Psoas muscle (tissue), 7 donors: ENCODE measurements at regions not wholly inside any gene's neighbourhood (a gene's known extent, or its start where the extent isn't known, plus 50 kb on each side); places are given as distances from the start of the nearest gene placed in this dataset.

Experiments
- ATAC-seq, 4 donors: fragments of 200-7000 bp; cut with Tn5 transposase; one replicate each; pipeline ENCODE4 v1.9.1; 2020; ENCODE audit warnings: moderate library complexity in 3 of 4, mild to moderate bottlenecking in 2 of 4
- DNase-seq, 2 donors: peaks; one replicate each; pipeline ENCODE4 v3.0.0-alpha.2; 2020
- H3K27ac ChIP-seq: fragments of 200-600 bp; one replicate; pipeline ENCODE4 v1.8.0; 2022
- H3K27me3 ChIP-seq, 3 donors: fragments of 200-600 bp in 1 of 3; one replicate each; pipeline versions ENCODE4 v1.6.1 to v1.8.0; 2013 to 2022; ENCODE audit warnings: low read length in 2 of 3, mild to moderate bottlenecking in 2 of 3, moderate library complexity in 1 of 3; ENCODE audit not compliant: insufficient read depth in 3 of 3
- H3K36me3 ChIP-seq, 2 donors: fragments of 200-600 bp in 1 of 2; one replicate each; pipeline versions ENCODE4 v1.6.1 to v1.8.0; 2013 to 2022; ENCODE audit warnings: low read depth in 1 of 2, mild to moderate bottlenecking in 1 of 2, moderate library complexity in 1 of 2; ENCODE audit not compliant: insufficient read depth in 1 of 2
- H3K4me1 ChIP-seq: fragments of 200-600 bp; one replicate; pipeline ENCODE4 v1.8.0; 2022
- H3K4me3 ChIP-seq: fragments of 200-600 bp; one replicate; pipeline ENCODE4 v1.8.0; 2022; ENCODE audit warnings: mild to moderate bottlenecking
- H3K9me3 ChIP-seq: fragments of 200-600 bp; one replicate; pipeline ENCODE4 v1.8.0; 2022
- WGBS, 3 donors: extraction: QIAGEN DNeasy Blood & Tissue Kit; methylation state at CpG; one replicate each; pipeline versions ENCODE4 v1.1.6 to v1.1.7; 2013; 5-methylcytosine and 5-hydroxymethylcytosine counted together
- intact Hi-C, 2 donors: fragments of 100-400 bp; cut with DNase I; formaldehyde crosslinking; loops; one replicate each; pipeline versions ENCODE4 v1.11.0 to v1.14.2; 2022
- TF ChIP-seq, protein P1 (sequence below): fragments of 200-600 bp; IDR thresholded peaks from one replicate; pipeline ENCODE4 v1.8.0; 2022; ENCODE audit warnings: antibody characterized with exemption
- donor health status: healthy with polysubstance abuse.
- donor health status: DM: no; HTN: no; CAD: no; lungs with moderate emphysema.
- donor health status: Bipolar disorder and iron deficiency.
- donor health status: healthy.
- donor health status: DM: yes; HTN: yes; CAD: no.
- donor health status: DM: no; HTN: no; CAD: no.
- donor health status: DM: yes; HTN: yes; CAD: no.

DNA sequence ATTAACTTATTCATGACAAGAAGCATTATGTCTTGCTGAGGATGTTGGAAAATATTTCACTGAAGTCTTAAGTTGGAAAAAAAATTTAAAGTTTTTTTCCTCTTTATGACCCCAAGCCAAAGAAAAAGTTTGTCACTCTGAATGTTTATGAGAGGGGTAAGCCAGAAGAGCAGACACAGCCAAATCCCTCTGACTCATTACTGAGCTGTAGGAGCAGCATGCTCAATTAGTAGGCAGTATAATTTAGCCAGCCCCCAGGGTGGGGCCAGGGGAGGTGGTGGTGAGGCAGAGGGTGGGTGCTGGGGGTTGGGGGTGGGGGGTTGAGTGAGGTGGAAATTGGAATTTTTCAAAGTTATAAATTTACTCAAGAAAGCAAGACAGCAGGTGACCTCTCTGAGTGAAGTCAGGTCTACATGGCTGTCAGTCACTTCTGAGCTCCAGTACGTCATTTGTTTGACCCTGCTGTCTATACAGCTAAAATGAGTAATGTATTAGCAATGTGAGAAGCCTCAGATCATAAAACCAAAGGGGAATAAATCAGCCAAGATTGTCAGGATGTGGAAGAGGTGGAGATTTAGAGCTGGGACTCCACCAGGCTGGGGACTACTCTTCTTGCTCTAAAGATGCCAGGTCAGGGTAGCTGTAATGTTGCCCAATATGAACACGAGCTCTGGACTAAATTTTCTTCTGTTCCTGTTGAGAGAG, 98.8 kb upstream of the NDP start:
- Histone ChIP-seq H3K27me3 (peaks cover 0 to 12% (median 0%) of the 10 kb centered on the region in 3 donors), H3K36me3 (no peaks in the 10 kb centered on the region), H3K4me1 (no peaks in the 10 kb centered on the region), H3K4me3 (no peak overlapping the region), H3K9me3 (no peaks in the 10 kb centered on the region), H3K27ac (no peak overlapping the region)
- ATAC-seq (no peak), DNase-seq (no peak)
- intact Hi-C loops, result no loop called here
- 42 to 50% (median 50%) methylated on average over 2 of the region's 2 CpGs for WGBS, 3 donors
- TF ChIP-seq, protein P1, sequence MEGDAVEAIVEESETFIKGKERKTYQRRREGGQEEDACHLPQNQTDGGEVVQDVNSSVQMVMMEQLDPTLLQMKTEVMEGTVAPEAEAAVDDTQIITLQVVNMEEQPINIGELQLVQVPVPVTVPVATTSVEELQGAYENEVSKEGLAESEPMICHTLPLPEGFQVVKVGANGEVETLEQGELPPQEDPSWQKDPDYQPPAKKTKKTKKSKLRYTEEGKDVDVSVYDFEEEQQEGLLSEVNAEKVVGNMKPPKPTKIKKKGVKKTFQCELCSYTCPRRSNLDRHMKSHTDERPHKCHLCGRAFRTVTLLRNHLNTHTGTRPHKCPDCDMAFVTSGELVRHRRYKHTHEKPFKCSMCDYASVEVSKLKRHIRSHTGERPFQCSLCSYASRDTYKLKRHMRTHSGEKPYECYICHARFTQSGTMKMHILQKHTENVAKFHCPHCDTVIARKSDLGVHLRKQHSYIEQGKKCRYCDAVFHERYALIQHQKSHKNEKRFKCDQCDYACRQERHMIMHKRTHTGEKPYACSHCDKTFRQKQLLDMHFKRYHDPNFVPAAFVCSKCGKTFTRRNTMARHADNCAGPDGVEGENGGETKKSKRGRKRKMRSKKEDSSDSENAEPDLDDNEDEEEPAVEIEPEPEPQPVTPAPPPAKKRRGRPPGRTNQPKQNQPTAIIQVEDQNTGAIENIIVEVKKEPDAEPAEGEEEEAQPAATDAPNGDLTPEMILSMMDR, result no peak

DNA sequence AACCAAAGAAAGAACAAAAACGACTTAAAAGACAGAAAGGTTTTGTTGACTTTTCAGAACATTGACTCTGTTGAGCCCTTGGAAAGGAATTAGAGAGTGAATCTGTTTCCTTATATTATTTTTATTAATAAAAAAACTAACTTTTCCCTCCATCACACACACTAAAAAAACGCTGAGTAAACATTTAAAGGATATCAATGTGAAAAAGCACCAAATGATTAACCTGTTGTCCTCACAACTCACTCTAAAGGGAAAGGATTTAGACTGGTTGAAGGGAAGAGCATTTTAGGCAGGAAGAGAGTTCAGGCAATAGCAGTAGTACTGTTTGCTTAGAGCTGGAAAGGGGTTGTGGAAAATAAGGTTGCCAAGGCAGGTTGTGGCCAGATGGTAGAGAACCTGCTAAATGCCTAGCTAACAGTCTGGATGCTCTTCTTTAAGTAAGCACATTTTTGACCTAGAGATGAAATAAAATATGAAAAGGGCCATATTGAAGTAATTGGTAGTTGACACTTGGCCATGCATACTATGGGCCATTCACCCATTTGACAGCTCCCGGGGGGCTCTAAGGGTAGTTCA, 98.0 kb upstream of the NDP start:
- no peak for DNase-seq
- Histone ChIP-seq H3K36me3 (no peaks in the 10 kb centered on the region), H3K4me1 (no peaks in the 10 kb centered on the region), H3K4me3 (no peak overlapping the region), H3K27ac (no peak overlapping the region), H3K9me3 (no peaks in the 10 kb centered on the region), H3K27me3 (peaks cover 0 to 12% (median 0%) of the 10 kb centered on the region in 3 donors)
- 51 to 69% (median 65%) methylated on average over 3 of the region's 3 CpGs for WGBS, 3 donors
- intact Hi-C loops, result no loop called here
- TF ChIP-seq, protein P1, result no peak
- no peak for ATAC-seq

DNA sequence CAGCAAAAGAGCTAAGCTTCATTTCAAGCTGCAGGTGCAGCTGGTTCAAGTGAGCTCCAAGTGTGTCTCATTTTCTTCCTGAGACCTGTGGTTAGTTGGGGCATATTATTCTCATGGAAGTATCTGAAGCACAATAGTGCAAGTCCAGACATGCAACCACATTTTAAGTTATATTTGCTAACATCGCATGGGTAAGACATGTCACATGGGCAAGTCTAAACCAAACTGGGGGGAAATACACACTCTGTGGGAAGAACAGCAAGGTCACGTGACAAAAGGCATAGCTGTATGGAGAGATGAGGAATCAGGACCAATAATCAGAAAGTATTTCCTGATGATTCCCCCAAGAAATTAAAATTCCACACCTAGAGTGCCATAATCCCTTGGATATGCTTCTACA, 94.9 kb upstream of the NDP start:
- 79 to 93% (median 89%) methylated on average over 2 of the region's 2 CpGs for WGBS, 3 donors
- no peaks in the 10 kb centered on the region for H3K27me3 ChIP-seq
- TF ChIP-seq, protein P1, result no peak

DNA sequence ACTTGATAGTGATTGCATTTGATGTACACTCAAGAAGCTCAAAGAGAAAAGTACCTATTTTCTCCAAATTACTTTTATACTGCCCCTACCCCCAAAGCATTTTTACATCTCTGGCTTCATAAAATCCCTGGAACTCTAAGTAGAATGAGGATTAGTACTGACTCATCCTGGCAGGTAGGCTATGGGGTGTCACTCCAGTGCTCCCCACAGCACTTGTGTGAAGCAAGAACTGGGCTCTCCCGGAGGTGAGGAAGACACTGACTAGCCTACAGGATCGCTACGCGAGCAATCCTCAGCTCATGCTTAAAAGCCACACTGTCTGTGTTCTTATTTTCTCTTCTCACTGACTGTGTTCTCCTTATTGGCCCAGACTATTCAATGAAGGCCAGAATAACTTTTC, 90.4 kb upstream of the NDP start:
- no peaks in the 10 kb centered on the region for H3K36me3 ChIP-seq
- H3K4me3 ChIP-seq, result no peak overlapping the region
- peaks cover 0 to 6% (median 0%) of the 10 kb centered on the region in 3 donors for H3K27me3 ChIP-seq
- DNase-seq (no peak), ATAC-seq (no peak)
- H3K27ac ChIP-seq, result no peak overlapping the region
- TF ChIP-seq, protein P1, result no peak
- intact Hi-C loops, result no loop called here
- WGBS, 3 donors, result 84 to 95% (median 95%) methylated on average over 4 of the region's 4 CpGs
- no peaks in the 10 kb centered on the region for H3K9me3 ChIP-seq
- no peaks in the 10 kb centered on the region for H3K4me1 ChIP-seq

More for the DNA sequence above, 94.9 kb upstream of the NDP start:
- ATAC-seq (no peak), DNase-seq (no peak)
- no peaks in the 10 kb centered on the region for H3K36me3 ChIP-seq
- H3K27ac ChIP-seq, result no peak overlapping the region
- intact Hi-C loops, result no loop called here
- no peaks in the 10 kb centered on the region for H3K4me1 ChIP-seq
- no peaks in the 10 kb centered on the region for H3K9me3 ChIP-seq
- no peak overlapping the region for H3K4me3 ChIP-seq
